Neural cell (in vitro differentiated cells): ENCODE measurements at regions not wholly inside any gene's neighbourhood (a gene's known extent, or its start where the extent isn't known, plus 50 kb on each side); places are given as distances from the start of the nearest gene placed in this dataset.

Experiments used
- EZH2 ChIP-seq: fragments of 200-600, 300-800 bp; shearing (Covaris generic), sonication (generic); IDR thresholded peaks from 2 replicates; pipeline ENCODE4 v1.6.1; 2014; ENCODE audit warnings: antibody characterized with exemption, low read length, borderline replicate concordance, mild to moderate bottlenecking; ENCODE audit not compliant: insufficient read depth, poor library complexity, severe bottlenecking
- MXI1 ChIP-seq: fragments of 450-650 bp; conservative IDR thresholded peaks from 2 replicates; pipeline ENCODE4 v1.6.1; 2014; ENCODE audit warnings: antibody characterized with exemption, mild to moderate bottlenecking; ENCODE audit not compliant: poor library complexity, severe bottlenecking
- SMC3 ChIP-seq: fragments of 450-650 bp; conservative IDR thresholded peaks from 2 replicates; pipeline ENCODE4 v1.6.1; 2014; ENCODE audit warnings: antibody characterized with exemption, mild to moderate bottlenecking, moderate library complexity; ENCODE audit not compliant: poor library complexity
- TF ChIP-seq, protein P1 (sequence below): fragments of 450-650 bp; IDR thresholded peaks from 2 replicates; pipeline ENCODE4 v1.5.1; 2014; ENCODE audit warnings: antibody characterized with exemption, mild to moderate bottlenecking, moderate library complexity; ENCODE audit not compliant: poor library complexity, severe bottlenecking

- TF ChIP-seq, protein P1, sequence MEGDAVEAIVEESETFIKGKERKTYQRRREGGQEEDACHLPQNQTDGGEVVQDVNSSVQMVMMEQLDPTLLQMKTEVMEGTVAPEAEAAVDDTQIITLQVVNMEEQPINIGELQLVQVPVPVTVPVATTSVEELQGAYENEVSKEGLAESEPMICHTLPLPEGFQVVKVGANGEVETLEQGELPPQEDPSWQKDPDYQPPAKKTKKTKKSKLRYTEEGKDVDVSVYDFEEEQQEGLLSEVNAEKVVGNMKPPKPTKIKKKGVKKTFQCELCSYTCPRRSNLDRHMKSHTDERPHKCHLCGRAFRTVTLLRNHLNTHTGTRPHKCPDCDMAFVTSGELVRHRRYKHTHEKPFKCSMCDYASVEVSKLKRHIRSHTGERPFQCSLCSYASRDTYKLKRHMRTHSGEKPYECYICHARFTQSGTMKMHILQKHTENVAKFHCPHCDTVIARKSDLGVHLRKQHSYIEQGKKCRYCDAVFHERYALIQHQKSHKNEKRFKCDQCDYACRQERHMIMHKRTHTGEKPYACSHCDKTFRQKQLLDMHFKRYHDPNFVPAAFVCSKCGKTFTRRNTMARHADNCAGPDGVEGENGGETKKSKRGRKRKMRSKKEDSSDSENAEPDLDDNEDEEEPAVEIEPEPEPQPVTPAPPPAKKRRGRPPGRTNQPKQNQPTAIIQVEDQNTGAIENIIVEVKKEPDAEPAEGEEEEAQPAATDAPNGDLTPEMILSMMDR: no peak
- TF ChIP-seq EZH2 (no peak), MXI1 (no peak), SMC3 (no peak)
Observed at GRCh38 chr2:22035361-22035830, 911.6 kb downstream of the TDRD15 start.
